Posterior vena cava (tissue), 2 donors: ENCODE measurements at regions not wholly inside any gene's neighbourhood (a gene's known extent, or its start where the extent isn't known, plus 50 kb on each side); places are given as distances from the start of the nearest gene placed in this dataset.

Source experiments
- DNase-seq: peaks from one replicate; pipeline ENCODE4 v3.0.0-alpha.2; 2020; ENCODE audit warnings: low spot score
- intact Hi-C, 2 donors: fragments of 100-400 bp; cut with DNase I; formaldehyde crosslinking; loops; one replicate each; pipeline versions ENCODE4 v1.14.1 to v1.14.2; 2022 to 2023
- donor health status: DM: yes; HTN: yes; CAD: no.
- donor health status: DM: yes; HTN: yes; CAD: no.

GRCh38 chr9:8262625-8263622 is 463.3 kb upstream of the DMAC1 start:
- no peak for DNase-seq
- intact Hi-C loops, result loop anchor here in 1 of 2 donors (5.0 kb wide), 1 partner anchor 1529 kb away; no protein-coding TSS in a partner anchor

GRCh38 chr9:8261737-8262136 is 462.2 kb upstream of the DMAC1 start:
- no peak for DNase-seq
- intact Hi-C loops, result loop anchor here in 1 of 2 donors (5.0 kb wide), 1 partner anchor 1531 kb away; no protein-coding TSS in a partner anchor

- intact Hi-C loops, result no loop called here
- no peak for DNase-seq
These were observed 459.4 kb upstream of the DMAC1 start for GRCh38 chr9:8259028-8259427.

- intact Hi-C loops, result no loop called here
- no peak for DNase-seq
These were observed 457.3 kb upstream of the DMAC1 start for GRCh38 chr9:8256880-8257279.

- no peak for DNase-seq
- intact Hi-C loops, result no loop called here
These were observed 456.3 kb upstream of the DMAC1 start for GRCh38 chr9:8255850-8256249.

GRCh38 chr9:8254541-8254940 is 455.0 kb upstream of the DMAC1 start:
- DNase-seq, result no peak
- intact Hi-C loops, result loop anchor here in 1 of 2 donors (5.0 kb wide), 1 partner anchor 633 kb away; no protein-coding TSS in a partner anchor

- intact Hi-C loops, result loop anchor here in 1 of 2 donors (5.0 kb wide), 1 partner anchor 635 kb away; no protein-coding TSS in a partner anchor
- no peak for DNase-seq
These were observed 452.9 kb upstream of the DMAC1 start for GRCh38 chr9:8252445-8252844.

GRCh38 chr9:8251566-8251965 is 452.0 kb upstream of the DMAC1 start:
- intact Hi-C loops, result loop anchor here in 1 of 2 donors (5.0 kb wide), 1 partner anchor 636 kb away; no protein-coding TSS in a partner anchor
- DNase-seq, result no peak

GRCh38 chr9:8244505-8245092 is 445.0 kb upstream of the DMAC1 start:
- DNase-seq, result no peak

GRCh38 chr9:8241201-8241600 is 441.6 kb upstream of the DMAC1 start:
- intact Hi-C loops, result no loop called here

More at GRCh38 chr9:8244505-8245092, 445.0 kb upstream of the DMAC1 start:
- intact Hi-C loops, result no loop called here

GRCh38 chr9:8237096-8237495 is 437.5 kb upstream of the DMAC1 start:
- intact Hi-C loops, result no loop called here
- no peak for DNase-seq

More at GRCh38 chr9:8241201-8241600, 441.6 kb upstream of the DMAC1 start:
- DNase-seq, result no peak

- intact Hi-C loops, result no loop called here
- DNase-seq, result no peak
These were observed 435.9 kb upstream of the DMAC1 start for GRCh38 chr9:8235489-8235888.

GRCh38 chr9:8234316-8234715 is 434.7 kb upstream of the DMAC1 start:
- DNase-seq, result no peak
- intact Hi-C loops, result no loop called here

- DNase-seq, result no peak
- intact Hi-C loops, result no loop called here
These were observed 433.1 kb upstream of the DMAC1 start for GRCh38 chr9:8232726-8233125.

- intact Hi-C loops, result no loop called here
- DNase-seq, result no peak
These were observed 429.6 kb upstream of the DMAC1 start for GRCh38 chr9:8229226-8229625.

- DNase-seq, result no peak
- intact Hi-C loops, result no loop called here
These were observed 424.8 kb upstream of the DMAC1 start for GRCh38 chr9:8224381-8224801.

GRCh38 chr9:8223861-8224260 is 424.3 kb upstream of the DMAC1 start:
- DNase-seq, result no peak
- intact Hi-C loops, result no loop called here

- intact Hi-C loops, result no loop called here
- DNase-seq, result no peak
These were observed 421.9 kb upstream of the DMAC1 start for GRCh38 chr9:8221462-8221861.

- no peak for DNase-seq
- intact Hi-C loops, result no loop called here
These were observed 408.9 kb upstream of the DMAC1 start for GRCh38 chr9:8208465-8208864.

- intact Hi-C loops, result no loop called here
- no peak for DNase-seq
These were observed 408.0 kb upstream of the DMAC1 start for GRCh38 chr9:8207596-8207995.
